Islet of Langerhans (tissue), 1 donor: ENCODE measurements at regions not wholly inside any gene's neighbourhood (a gene's known extent, or its start where the extent isn't known, plus 50 kb on each side); places are given as distances from the start of the nearest gene placed in this dataset.

Experiments used
- FAIRE-seq: peaks from one replicate; lab custom pipeline; 2011; peaks lifted over from hg19 to GRCh38; lab: Jason Lieb, UNC

- no peak for FAIRE-seq
These were observed 282.4 kb downstream of the MZT1 start for GRCh38 chr13:72444999-72445398.

GRCh38 chr13:72437458-72437857 is 290.0 kb downstream of the MZT1 start:
- FAIRE-seq: no peak

- FAIRE-seq: no peak
These were observed 292.2 kb downstream of the MZT1 start for GRCh38 chr13:72435251-72435650.

- FAIRE-seq: no peak
These were observed 295.3 kb downstream of the MZT1 start for GRCh38 chr13:72431981-72432682.

GRCh38 chr13:72430923-72431322 is 296.5 kb downstream of the MZT1 start:
- no peak for FAIRE-seq

GRCh38 chr13:72427757-72428528 is 299.5 kb downstream of the MZT1 start:
- no peak for FAIRE-seq

- no peak for FAIRE-seq
These were observed 303.4 kb downstream of the MZT1 start for GRCh38 chr13:72424059-72424458.

- no peak for FAIRE-seq
These were observed 311.6 kb downstream of the MZT1 start for GRCh38 chr13:72415817-72416216.

- no peak for FAIRE-seq
These were observed 314.9 kb downstream of the MZT1 start for GRCh38 chr13:72412481-72412880.

GRCh38 chr13:72405441-72405840 is 322.0 kb downstream of the MZT1 start:
- FAIRE-seq: no peak

- no peak for FAIRE-seq
These were observed 323.9 kb downstream of the MZT1 start for GRCh38 chr13:72403396-72404010.

- FAIRE-seq: no peak
These were observed 326.6 kb downstream of the MZT1 start for GRCh38 chr13:72400856-72401255.

- no peak for FAIRE-seq
These were observed 328.1 kb downstream of the MZT1 start for GRCh38 chr13:72399351-72399750.

- no peak for FAIRE-seq
These were observed 330.2 kb downstream of the MZT1 start for GRCh38 chr13:72397265-72397664.

GRCh38 chr13:72390909-72391308 is 336.5 kb downstream of the MZT1 start:
- FAIRE-seq: no peak

- no peak for FAIRE-seq
These were observed 341.2 kb downstream of the MZT1 start for GRCh38 chr13:72386138-72386684.

- FAIRE-seq: no peak
These were observed 342.6 kb downstream of the MZT1 start for GRCh38 chr13:72384879-72385278.

- no peak for FAIRE-seq
These were observed 343.1 kb downstream of the MZT1 start for GRCh38 chr13:72384186-72384823.

GRCh38 chr13:72383646-72384045 is 343.8 kb downstream of the MZT1 start:
- no peak for FAIRE-seq

GRCh38 chr13:72379581-72379980 is 347.8 kb downstream of the MZT1 start:
- no peak for FAIRE-seq

GRCh38 chr13:72368031-72368430 is 359.4 kb downstream of the MZT1 start:
- FAIRE-seq: no peak

- no peak for FAIRE-seq
These were observed 380.7 kb downstream of the MZT1 start for GRCh38 chr13:72346716-72347115.

GRCh38 chr13:72342364-72342763 is 385.1 kb downstream of the MZT1 start:
- no peak for FAIRE-seq
